ENCODE measurements at regions not wholly inside any gene's neighbourhood (a gene's known extent, or its start where the extent isn't known, plus 50 kb on each side); places are given as distances from the start of the nearest gene placed in this dataset.

GRCh38 chr9:126017758-126018157 is 270.6 kb downstream of the PBX3 start:
- DNase-seq, result no peak

GRCh38 chr9:126020836-126021235 is 273.7 kb downstream of the PBX3 start:
- DNase-seq, result no peak

GRCh38 chr9:126023962-126024361 is 276.8 kb downstream of the PBX3 start:
- DNase-seq, result no peak

- DNase-seq, result no peak
These were observed 277.5 kb downstream of the PBX3 start for GRCh38 chr9:126024581-126025230.

GRCh38 chr9:126025991-126026390 is 278.8 kb downstream of the PBX3 start:
- DNase-seq, result no peak

- DNase-seq, result no peak
These were observed 280.4 kb downstream of the PBX3 start for GRCh38 chr9:126027566-126027965.

GRCh38 chr9:126028746-126029145 is 281.6 kb downstream of the PBX3 start:
- no peak for DNase-seq

- no peak for DNase-seq
These were observed 283.5 kb downstream of the PBX3 start for GRCh38 chr9:126030716-126031115.

- DNase-seq, result no peak
These were observed 283.9 kb downstream of the PBX3 start for GRCh38 chr9:126031116-126031515.

GRCh38 chr9:126032135-126032534 is 285.0 kb downstream of the PBX3 start:
- no peak for DNase-seq

GRCh38 chr9:126033318-126033717 is 286.1 kb downstream of the PBX3 start:
- DNase-seq, result no peak

- DNase-seq, result no peak
These were observed 286.8 kb downstream of the PBX3 start for GRCh38 chr9:126033956-126034355.

GRCh38 chr9:126036881-126037291 is 289.7 kb downstream of the PBX3 start:
- DNase-seq, result no peak

- no peak for DNase-seq
These were observed 287.8 kb upstream of the MVB12B start for GRCh38 chr9:126038790-126039189.

GRCh38 chr9:126043681-126044080 is 282.9 kb upstream of the MVB12B start:
- DNase-seq, result no peak

- no peak for DNase-seq
These were observed 277.5 kb upstream of the MVB12B start for GRCh38 chr9:126049088-126049487.

GRCh38 chr9:126049896-126050604 is 276.6 kb upstream of the MVB12B start:
- DNase-seq, result no peak

GRCh38 chr9:126050605-126050990 is 276.0 kb upstream of the MVB12B start:
- no peak for DNase-seq

- no peak for DNase-seq
These were observed 275.0 kb upstream of the MVB12B start for GRCh38 chr9:126051446-126052130.

GRCh38 chr9:126052791-126053190 is 273.8 kb upstream of the MVB12B start:
- no peak for DNase-seq

GRCh38 chr9:126053913-126054312 is 272.7 kb upstream of the MVB12B start:
- no peak for DNase-seq

GRCh38 chr9:126055381-126055985 is 271.1 kb upstream of the MVB12B start:
- no peak for DNase-seq

GRCh38 chr9:126056312-126057021 is 270.2 kb upstream of the MVB12B start:
- peak; percentile 30 for DNase-seq

Data from COR-L47 (cell line).